Tibial nerve (tissue), 4 donors: ENCODE measurements at regions not wholly inside any gene's neighbourhood (a gene's known extent, or its start where the extent isn't known, plus 50 kb on each side); places are given as distances from the start of the nearest gene placed in this dataset.

Experiments used
- EP300 ChIP-seq, 2 donors: sonication (generic); formaldehyde crosslinking; IDR thresholded peaks; one replicate each; pipeline ENCODE4 v1.6.1; 2017; ENCODE audit warnings: antibody characterized with exemption in 2 of 2, mild to moderate bottlenecking in 1 of 2
- POLR2A ChIP-seq, 2 donors: fragments of 450-650 bp; IDR thresholded peaks; one replicate each; pipeline ENCODE4 v1.6.1; 2017; ENCODE audit warnings: antibody characterized with exemption in 2 of 2, mild to moderate bottlenecking in 2 of 2, moderate library complexity in 2 of 2
- TF ChIP-seq, protein P1 (sequence below), 5 experiments: fragments of 200-600 bp in 3 of 5; fragments of 450-650 bp in 2 of 5; sonication (generic) in 3 of 5; IDR thresholded peaks; one replicate each; pipeline ENCODE4 v1.5.1; 2016 to 2019; ENCODE audit warnings: antibody characterized with exemption in 5 of 5, mild to moderate bottlenecking in 3 of 5, moderate library complexity in 2 of 5

DNA sequence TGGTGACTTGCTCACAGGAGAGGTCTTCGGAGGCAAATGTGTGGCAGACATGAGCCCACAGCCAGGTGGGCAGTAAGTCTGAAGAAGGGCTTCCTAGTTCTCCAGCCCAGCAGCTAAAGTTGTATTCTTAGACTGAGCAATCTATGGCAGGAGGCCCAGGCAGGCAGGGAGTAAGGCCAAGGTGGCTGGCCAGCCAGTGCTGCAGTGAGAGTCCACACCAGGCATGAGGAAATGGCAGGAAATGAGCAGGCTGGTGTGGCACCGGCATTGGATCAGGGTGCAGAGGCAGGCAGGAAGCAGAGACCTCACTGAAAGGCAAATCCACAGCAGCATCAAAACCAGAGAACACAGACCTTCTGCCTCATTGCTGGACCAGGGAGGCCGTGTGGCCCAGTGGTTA is 84.6 kb upstream of the PDE1C start:
- TF ChIP-seq POLR2A (IDR thresholded peaks at IDR 0.05) (no peak), EP300 (IDR thresholded peaks at IDR 0.05) (no peak)
- TF ChIP-seq, protein P1, sequence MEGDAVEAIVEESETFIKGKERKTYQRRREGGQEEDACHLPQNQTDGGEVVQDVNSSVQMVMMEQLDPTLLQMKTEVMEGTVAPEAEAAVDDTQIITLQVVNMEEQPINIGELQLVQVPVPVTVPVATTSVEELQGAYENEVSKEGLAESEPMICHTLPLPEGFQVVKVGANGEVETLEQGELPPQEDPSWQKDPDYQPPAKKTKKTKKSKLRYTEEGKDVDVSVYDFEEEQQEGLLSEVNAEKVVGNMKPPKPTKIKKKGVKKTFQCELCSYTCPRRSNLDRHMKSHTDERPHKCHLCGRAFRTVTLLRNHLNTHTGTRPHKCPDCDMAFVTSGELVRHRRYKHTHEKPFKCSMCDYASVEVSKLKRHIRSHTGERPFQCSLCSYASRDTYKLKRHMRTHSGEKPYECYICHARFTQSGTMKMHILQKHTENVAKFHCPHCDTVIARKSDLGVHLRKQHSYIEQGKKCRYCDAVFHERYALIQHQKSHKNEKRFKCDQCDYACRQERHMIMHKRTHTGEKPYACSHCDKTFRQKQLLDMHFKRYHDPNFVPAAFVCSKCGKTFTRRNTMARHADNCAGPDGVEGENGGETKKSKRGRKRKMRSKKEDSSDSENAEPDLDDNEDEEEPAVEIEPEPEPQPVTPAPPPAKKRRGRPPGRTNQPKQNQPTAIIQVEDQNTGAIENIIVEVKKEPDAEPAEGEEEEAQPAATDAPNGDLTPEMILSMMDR (IDR thresholded peaks at IDR 0.05): no peak
